Heart right ventricle (tissue), 16 donors: ENCODE measurements at regions not wholly inside any gene's neighbourhood (a gene's known extent, or its start where the extent isn't known, plus 50 kb on each side); places are given as distances from the start of the nearest gene placed in this dataset.

Experiments
- ATAC-seq, 8 donors: fragments of 200-7000 bp; cut with Tn5 transposase; one replicate each; pipeline ENCODE4 v1.9.1; 2020; ENCODE audit warnings: mild to moderate bottlenecking in 8 of 8, moderate library complexity in 8 of 8, moderate number of reproducible peaks in 1 of 8
- DNase-seq, 2 donors: peaks; one replicate each; pipeline ENCODE4 v3.0.0-alpha.2; 2020
- H3K27ac ChIP-seq, 10 donors: fragments of 200-600 bp; sonication (generic) in 2 of 10; one replicate each; pipeline versions ENCODE4 v1.5.0 to v1.8.0; 2020 to 2022; ENCODE audit warnings: mild to moderate bottlenecking in 3 of 10
- H3K27me3 ChIP-seq, 7 donors: fragments of 200-600 bp; one replicate each; pipeline ENCODE4 v1.8.0; 2021 to 2022; ENCODE audit warnings: mild to moderate bottlenecking in 2 of 7
- H3K36me3 ChIP-seq, 9 donors: fragments of 200-600 bp; sonication (generic) in 1 of 9; one replicate each; pipeline versions ENCODE4 v1.5.0 to v1.8.0; 2020 to 2022; ENCODE audit warnings: mild to moderate bottlenecking in 2 of 9
- H3K4me1 ChIP-seq, 9 donors: fragments of 200-600 bp; sonication (generic) in 1 of 9; one replicate each; pipeline versions ENCODE4 v1.5.0 to v1.8.0; 2020 to 2022; ENCODE audit warnings: mild to moderate bottlenecking in 4 of 9
- H3K4me3 ChIP-seq, 10 donors: fragments of 200-600 bp; sonication (generic) in 2 of 10; one replicate each; pipeline versions ENCODE4 v1.5.0 to v1.8.0; 2020 to 2022; ENCODE audit warnings: mild to moderate bottlenecking in 7 of 10, moderate library complexity in 2 of 10
- H3K9me3 ChIP-seq, 11 donors: fragments of 200-600 bp in 10 of 11; sonication (generic) in 2 of 11; one replicate each; pipeline versions ENCODE4 v1.5.0 to v1.8.0; 2013 to 2022; ENCODE audit warnings: mild to moderate bottlenecking in 2 of 11, control low read depth in 1 of 11, moderate library complexity in 1 of 11
- WGBS, 2 donors: extraction: QIAGEN DNeasy Blood & Tissue Kit; methylation state at CpG; one replicate each; pipeline ENCODE4 v1.1.7; 2013; ENCODE audit warnings: inconsistent platforms in 1 of 2; 5-methylcytosine and 5-hydroxymethylcytosine counted together
- intact Hi-C, 10 donors: fragments of 100-400 bp; cut with DNase I; formaldehyde crosslinking; loops; one replicate each; pipeline versions ENCODE4 v1.11.1 to v1.14.2; 2022
- TF ChIP-seq, protein P1 (sequence below), 9 donors: fragments of 200-600 bp; sonication (generic) in 2 of 9; IDR thresholded peaks; one replicate each; pipeline versions ENCODE4 v1.5.0 to v1.8.0; 2021 to 2022; ENCODE audit warnings: antibody characterized with exemption in 9 of 9, mild to moderate bottlenecking in 5 of 9, moderate library complexity in 1 of 9
- donor health status: Arrhythmogenic right ventricular cardiomyopathy.
- donor health status: ischemic (EF 13 %, LVEDD 7.1; RV severe dilation, severe dysfunction).
- donor health status: healthy with polysubstance abuse.
- donor health status: DM: no; HTN: yes; CAD: no.
- donor health status: DM: no; HTN: no; CAD: no.
- donor health status: ischemic (EF 25% LVEDD 6.9; RV normal size, moderate dysfunction).
- donor health status: ischemic (EF 25% LVEDD 5.7; RV mildly dilated, moderate dysfunction).
- donor health status: healthy.
- donor health status: DM: yes; HTN: yes; CAD: no.
- donor health status: Ischemic cardiomyopathy.
- donor health status: ischemic (EF 35%, LVEDD 5.7; RV mildly dilated, moderate dysfunction).
- donor health status: nonischemic (EF 11% LVEDD 7.7; RV severe dilation, severe dysfunction).
- donor health status: DM: yes; HTN: yes; CAD: no.
- donor health status: PGD.
- donor health status: ischemic (EF 29% LVEDD 5.4; RV normal size, mild dysfunction).
- donor health status: nonischemic (EF 23%, LVEDD 6.1; RV moderate dilation, normal function).

DNA sequence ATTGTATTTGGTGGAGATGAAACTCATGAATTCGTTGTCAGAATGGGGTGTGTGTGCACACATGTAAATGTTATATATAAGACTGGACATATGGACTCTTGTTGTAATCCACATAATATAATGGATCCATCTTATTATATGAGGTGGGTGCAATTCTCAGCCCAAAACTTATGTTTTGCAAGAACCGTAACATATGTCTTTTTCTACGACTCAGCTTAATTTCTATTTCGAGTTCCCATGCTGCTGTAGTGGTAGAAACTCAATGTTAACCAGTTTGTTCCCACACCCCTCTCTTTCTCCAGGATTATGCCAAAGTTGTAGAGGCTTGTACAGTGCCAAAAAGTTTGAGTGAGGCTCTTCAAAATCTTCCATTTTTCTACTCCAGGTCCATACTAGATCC, 112.5 kb upstream of the SPOPL start:
- TF ChIP-seq, protein P1, sequence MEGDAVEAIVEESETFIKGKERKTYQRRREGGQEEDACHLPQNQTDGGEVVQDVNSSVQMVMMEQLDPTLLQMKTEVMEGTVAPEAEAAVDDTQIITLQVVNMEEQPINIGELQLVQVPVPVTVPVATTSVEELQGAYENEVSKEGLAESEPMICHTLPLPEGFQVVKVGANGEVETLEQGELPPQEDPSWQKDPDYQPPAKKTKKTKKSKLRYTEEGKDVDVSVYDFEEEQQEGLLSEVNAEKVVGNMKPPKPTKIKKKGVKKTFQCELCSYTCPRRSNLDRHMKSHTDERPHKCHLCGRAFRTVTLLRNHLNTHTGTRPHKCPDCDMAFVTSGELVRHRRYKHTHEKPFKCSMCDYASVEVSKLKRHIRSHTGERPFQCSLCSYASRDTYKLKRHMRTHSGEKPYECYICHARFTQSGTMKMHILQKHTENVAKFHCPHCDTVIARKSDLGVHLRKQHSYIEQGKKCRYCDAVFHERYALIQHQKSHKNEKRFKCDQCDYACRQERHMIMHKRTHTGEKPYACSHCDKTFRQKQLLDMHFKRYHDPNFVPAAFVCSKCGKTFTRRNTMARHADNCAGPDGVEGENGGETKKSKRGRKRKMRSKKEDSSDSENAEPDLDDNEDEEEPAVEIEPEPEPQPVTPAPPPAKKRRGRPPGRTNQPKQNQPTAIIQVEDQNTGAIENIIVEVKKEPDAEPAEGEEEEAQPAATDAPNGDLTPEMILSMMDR (IDR thresholded peaks at IDR 0.05) = no peak
- 88 to 91% methylated on average over 4 of the region's 4 CpGs for WGBS, 2 donors
- Histone ChIP-seq H3K4me1 (no peaks in the 10 kb centered on the region), H3K4me3 (no peak overlapping the region), H3K27me3 (no peaks in the 10 kb centered on the region), H3K27ac (no peak overlapping the region), H3K9me3 (no peaks in the 10 kb centered on the region), H3K36me3 (no peaks in the 10 kb centered on the region)
- ATAC-seq (no peak), DNase-seq (no peak)
- intact Hi-C loops = no loop called here

DNA sequence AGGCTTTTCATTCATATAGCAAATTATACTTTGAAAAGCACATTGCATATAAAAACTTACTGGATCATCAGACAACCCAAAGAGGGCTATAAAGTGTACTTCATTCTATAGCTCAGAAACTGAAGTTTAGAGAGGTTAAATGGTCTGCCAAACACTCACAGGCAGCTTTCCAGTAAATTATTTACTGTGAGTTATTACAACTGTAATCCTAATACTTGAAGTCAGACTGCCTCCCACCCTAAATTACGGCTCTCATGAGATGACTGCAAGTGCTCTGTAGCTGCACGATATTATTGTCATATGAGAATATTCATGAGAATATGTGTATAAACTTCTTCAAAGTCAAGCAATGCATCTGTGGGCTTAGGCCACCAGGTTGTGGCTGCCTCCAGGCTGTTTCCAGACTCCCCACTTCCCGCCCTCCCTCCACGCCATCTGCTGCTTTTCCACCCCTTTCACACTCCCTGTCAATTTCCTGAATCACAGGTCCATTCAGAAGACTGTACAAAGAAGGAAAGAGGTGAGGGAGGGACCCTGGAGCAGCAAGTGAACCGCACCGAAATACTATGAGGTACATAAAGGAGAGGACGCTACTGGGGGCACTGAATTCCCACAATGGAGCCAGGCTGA, 111.1 kb upstream of the SPOPL start:
- intact Hi-C loops = no loop called here
- WGBS, 2 donors = 92 to 96% methylated on average over 7 of the region's 7 CpGs

DNA sequence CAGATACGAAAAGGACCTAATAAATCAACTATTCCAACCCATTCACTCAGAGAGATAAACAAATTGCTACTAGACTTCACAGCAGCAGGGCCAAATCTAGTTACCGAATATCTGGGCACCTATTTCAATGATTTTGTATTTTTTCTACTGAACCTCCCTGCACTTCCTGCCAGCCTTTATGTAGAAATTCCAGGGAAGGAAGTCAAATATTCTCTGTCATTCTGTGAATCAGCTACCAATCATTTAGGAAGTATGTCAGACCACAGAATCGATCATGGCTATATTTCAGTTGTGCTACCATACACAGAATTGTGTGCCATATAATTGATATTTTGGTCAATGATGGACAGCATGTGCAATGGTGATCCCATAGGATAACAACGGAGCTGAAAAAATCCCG, 109.6 kb upstream of the SPOPL start:
- ATAC-seq (no peak), DNase-seq (no peak)
- TF ChIP-seq, protein P1 (IDR thresholded peaks at IDR 0.05) = no peak
- intact Hi-C loops = no loop called here
- no peaks in the 10 kb centered on the region for H3K4me1 ChIP-seq
- H3K36me3 ChIP-seq = no peaks in the 10 kb centered on the region
- WGBS, 2 donors = 82 to 89% methylated on average over 5 of the region's 5 CpGs
- no peak overlapping the region for H3K4me3 ChIP-seq
- H3K27ac ChIP-seq = no peak overlapping the region
- no peaks in the 10 kb centered on the region for H3K9me3 ChIP-seq
- H3K27me3 ChIP-seq = no peaks in the 10 kb centered on the region

More for the DNA sequence above, 111.1 kb upstream of the SPOPL start:
- Histone ChIP-seq H3K27ac (no peak overlapping the region), H3K9me3 (no peaks in the 10 kb centered on the region), H3K4me3 (no peak overlapping the region), H3K36me3 (no peaks in the 10 kb centered on the region), H3K4me1 (no peaks in the 10 kb centered on the region), H3K27me3 (no peaks in the 10 kb centered on the region)
- no peak for ATAC-seq
- no peak for DNase-seq
- TF ChIP-seq, protein P1 (IDR thresholded peaks at IDR 0.05) = no peak

DNA sequence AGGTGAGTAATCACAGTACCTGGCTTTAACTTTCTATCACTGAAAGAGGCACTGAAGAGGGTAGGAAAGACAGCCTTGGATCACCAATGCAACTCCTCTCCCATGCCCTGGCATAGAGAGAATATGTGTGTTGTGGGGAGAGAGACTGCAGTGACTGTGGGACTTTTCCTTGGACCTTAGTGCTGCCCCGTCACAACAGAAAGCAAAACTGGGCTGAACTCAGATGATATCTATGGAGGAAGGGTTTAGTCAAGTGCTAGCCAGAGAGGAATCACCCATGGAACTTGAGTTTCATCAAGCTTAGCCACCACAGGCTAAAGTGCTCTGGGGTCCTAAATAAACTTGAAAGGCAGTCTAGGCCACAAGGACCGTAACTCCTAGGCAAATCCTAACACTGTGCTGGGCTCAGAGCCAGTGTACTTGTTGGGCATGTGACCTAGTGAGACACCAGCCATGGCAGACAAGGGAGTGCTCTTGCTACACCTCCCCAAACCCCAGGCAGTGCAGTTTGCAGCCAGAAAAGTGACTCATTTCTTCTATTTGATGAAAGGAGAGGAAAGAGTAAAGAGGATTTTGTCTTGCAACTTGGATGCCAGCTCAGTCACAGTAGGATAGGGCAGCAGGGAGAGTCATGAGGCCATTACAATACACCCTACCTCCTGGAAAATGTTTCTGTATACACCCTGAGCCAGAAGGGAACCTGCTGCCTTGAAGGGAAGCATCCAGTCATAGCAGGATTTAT, 105.8 kb upstream of the SPOPL start:
- Histone ChIP-seq H3K4me3 (no peak overlapping the region), H3K27ac (no peak overlapping the region), H3K4me1 (no peaks in the 10 kb centered on the region), H3K9me3 (peaks cover 0 to 19% (median under 1%) of the 10 kb centered on the region in 11 donors), H3K36me3 (no peaks in the 10 kb centered on the region), H3K27me3 (no peaks in the 10 kb centered on the region)
- TF ChIP-seq, protein P1 (IDR thresholded peaks at IDR 0.05) = no peak
- ATAC-seq (peak in 5 of 8 donors; percentile 33 to 88 (median 70)), DNase-seq (peak in 1 of 2 donors; percentile 21)
- intact Hi-C loops = no loop called here
- 78 to 84% methylated on average over 2 of the region's 2 CpGs for WGBS, 2 donors
